ENCODE measurements at regions not wholly inside any gene's neighbourhood (a gene's known extent, or its start where the extent isn't known, plus 50 kb on each side); places are given as distances from the start of the nearest gene placed in this dataset.
"Not testable (repeated sequence)": the region's sequence is repeated elsewhere in the genome, so short reads cannot be mapped to it uniquely, and the experiment has no call there.

DNA sequence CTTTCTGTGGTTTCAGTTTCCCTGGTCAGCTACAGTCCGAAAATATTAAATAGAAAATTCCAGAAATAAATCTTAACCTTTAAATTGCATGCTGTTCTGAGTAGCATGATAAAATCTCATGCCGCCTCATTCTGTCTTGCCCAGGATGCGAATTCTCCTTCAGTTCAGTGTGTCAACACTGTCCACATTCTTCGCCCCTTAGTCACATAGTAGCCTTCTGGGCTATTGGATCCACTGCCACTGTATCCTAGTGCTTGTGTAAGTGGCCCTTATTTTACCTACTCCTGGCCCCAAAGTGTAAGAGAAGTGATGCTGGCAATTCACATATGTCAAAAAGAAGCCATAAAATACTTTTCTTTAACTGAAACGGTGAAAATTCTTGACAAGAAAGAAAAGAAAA, 129.6 kb downstream of the ZWINT start:
- H3K9me3 Mint-ChIP-seq: no peaks in the 10 kb centered on the region
- no peak overlapping the region for H3K4me3 Mint-ChIP-seq
- no peak for TF ChIP-seq CTCF (IDR thresholded peaks at IDR 0.05; ENCODE audit: unreplicated experiment)
- DNase-seq (ENCODE audit: low spot score in 2 of 2, unreplicated experiment in 2 of 2): no peak
- H3K27me3 Mint-ChIP-seq (ENCODE audit: low read depth): peaks cover 15% of the 10 kb centered on the region
- no peaks in the 10 kb centered on the region for H3K4me1 Mint-ChIP-seq
- H3K27ac Mint-ChIP-seq: no peak overlapping the region
- no peaks in the 10 kb centered on the region for H3K36me3 Mint-ChIP-seq

DNA sequence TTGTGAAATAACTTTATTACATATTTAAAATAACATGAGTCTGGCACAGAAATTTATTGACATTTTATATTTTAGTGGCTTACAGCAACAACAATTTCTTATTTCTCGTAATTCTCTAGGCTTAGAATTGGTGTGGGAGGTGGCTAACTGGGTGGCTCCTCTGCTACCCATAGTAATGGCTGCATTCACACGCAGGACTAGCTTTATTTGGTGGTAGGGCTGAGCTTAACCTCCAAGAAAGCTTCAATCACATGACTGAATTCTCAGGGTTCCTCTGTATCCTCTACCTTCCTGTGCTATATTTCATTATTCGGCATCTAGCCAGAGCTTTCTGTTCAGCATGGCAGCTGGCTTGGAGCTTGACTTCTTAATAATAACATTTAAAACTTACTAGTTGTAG, 138.8 kb downstream of the ZWINT start:
- no peak for DNase-seq (ENCODE audit: low spot score in 2 of 2, unreplicated experiment in 2 of 2)
- Mint-ChIP-seq H3K4me1 (no peaks in the 10 kb centered on the region), H3K27me3 (ENCODE audit: low read depth) (peaks cover 14% of the 10 kb centered on the region), H3K27ac (no peak overlapping the region), H3K9me3 (no peaks in the 10 kb centered on the region), H3K4me3 (no peak overlapping the region), H3K36me3 (no peaks in the 10 kb centered on the region)
- TF ChIP-seq CTCF (IDR thresholded peaks at IDR 0.05; ENCODE audit: unreplicated experiment): no peak

DNA sequence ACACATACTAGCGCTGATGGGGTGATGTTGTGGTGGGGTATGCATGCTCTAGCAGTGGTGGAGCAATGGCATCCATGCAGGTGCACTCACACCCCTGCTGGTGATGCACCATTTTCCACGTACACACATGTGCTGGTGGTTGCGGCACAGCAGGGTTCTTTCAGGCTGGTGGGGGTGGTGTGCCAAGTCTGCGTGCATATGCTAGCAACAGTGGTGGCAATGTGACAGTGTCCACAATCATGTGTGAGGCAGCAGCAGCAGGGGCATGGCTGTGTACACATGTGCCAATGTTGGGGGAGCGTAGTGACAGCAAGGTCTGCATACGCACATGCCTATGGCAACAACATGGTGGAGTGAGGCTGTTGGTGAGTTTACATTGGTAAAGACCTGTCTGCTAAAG, 148.1 kb downstream of the ZWINT start:
- peaks cover 15% of the 10 kb centered on the region for H3K27me3 Mint-ChIP-seq (ENCODE audit: low read depth)
- no peak for TF ChIP-seq CTCF (IDR thresholded peaks at IDR 0.05; ENCODE audit: unreplicated experiment)
- H3K27ac Mint-ChIP-seq: no peak overlapping the region
- no peak overlapping the region for H3K4me3 Mint-ChIP-seq
- no peaks in the 10 kb centered on the region for H3K36me3 Mint-ChIP-seq
- H3K9me3 Mint-ChIP-seq: peaks cover 13% of the 10 kb centered on the region
- DNase-seq (ENCODE audit: low spot score in 2 of 2, unreplicated experiment in 2 of 2): no peak
- no peaks in the 10 kb centered on the region for H3K4me1 Mint-ChIP-seq

DNA sequence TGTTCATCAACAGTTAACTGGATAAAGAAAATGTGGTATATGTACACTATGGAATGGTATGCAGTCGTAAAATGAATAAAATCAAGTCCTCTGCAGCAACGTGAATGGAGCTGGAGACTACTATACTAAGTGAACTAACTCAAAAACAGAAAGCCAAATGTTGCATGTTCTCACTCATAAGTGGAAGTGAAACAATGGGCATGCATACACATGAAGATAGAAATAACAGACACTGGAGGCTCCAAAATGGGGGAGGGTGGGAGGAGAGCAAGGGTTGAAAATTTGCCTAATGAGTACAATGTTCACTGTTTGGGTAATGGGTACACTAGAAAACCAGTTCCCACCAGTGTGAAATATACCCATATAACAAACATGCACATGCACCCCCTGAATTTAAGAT, 179.5 kb downstream of the ZWINT start:
- peaks cover 5% of the 10 kb centered on the region for H3K4me1 Mint-ChIP-seq
- no peak for DNase-seq (ENCODE audit: low spot score in 2 of 2, unreplicated experiment in 2 of 2)
- H3K27ac Mint-ChIP-seq: no peak overlapping the region
- TF ChIP-seq CTCF (IDR thresholded peaks at IDR 0.05; ENCODE audit: unreplicated experiment): no peak
- peaks cover 38% of the 10 kb centered on the region for H3K27me3 Mint-ChIP-seq (ENCODE audit: low read depth)
- H3K9me3 Mint-ChIP-seq: no peaks in the 10 kb centered on the region
- H3K4me3 Mint-ChIP-seq: no peak overlapping the region
- no peaks in the 10 kb centered on the region for H3K36me3 Mint-ChIP-seq

GRCh38 chr10:56178210-56178609, 182.8 kb downstream of the ZWINT start:
- Mint-ChIP-seq H3K4me1 (peaks cover 5% of the 10 kb centered on the region), H3K27ac (no peak overlapping the region), H3K27me3 (ENCODE audit: low read depth) (peaks cover 32% of the 10 kb centered on the region), H3K4me3 (no peak overlapping the region), H3K36me3 (no peaks in the 10 kb centered on the region), H3K9me3 (no peaks in the 10 kb centered on the region)
- TF ChIP-seq CTCF (IDR thresholded peaks at IDR 0.05; ENCODE audit: unreplicated experiment): no peak
- no peak for DNase-seq (ENCODE audit: low spot score in 2 of 2, unreplicated experiment in 2 of 2)

GRCh38 chr10:56155091-56155513, 206.0 kb downstream of the ZWINT start:
- H3K9me3 Mint-ChIP-seq: peaks cover 11% of the 10 kb centered on the region
- not testable (repeated sequence) for H3K4me1 Mint-ChIP-seq; H3K36me3 Mint-ChIP-seq; H3K4me3 Mint-ChIP-seq; H3K27ac Mint-ChIP-seq; H3K27me3 Mint-ChIP-seq (ENCODE audit: low read depth); DNase-seq (ENCODE audit: low spot score in 2 of 2, unreplicated experiment in 2 of 2)
